WERI-Rb-1 (cell line): ENCODE measurements at regions not wholly inside any gene's neighbourhood (a gene's known extent, or its start where the extent isn't known, plus 50 kb on each side); places are given as distances from the start of the nearest gene placed in this dataset.

Experiments
- DNase-seq: peaks from one replicate; pipeline ENCODE4 v3.0.0-alpha.2; 2020
- H3K27ac ChIP-seq: fragments of 250-450 bp; sonication (Bioruptor Pico); 2 replicates; pipeline ENCODE4 v1.5.1; 2020; ENCODE audit warnings: mild to moderate bottlenecking, moderate library complexity
- H3K27me3 ChIP-seq: fragments of 250-450 bp; sonication (Bioruptor Pico); 2 replicates; pipeline ENCODE4 v1.5.1; 2021; ENCODE audit warnings: mild to moderate bottlenecking, low read depth, moderate library complexity; ENCODE audit not compliant: insufficient read depth, severe bottlenecking
- H3K36me3 ChIP-seq: fragments of 250-450 bp; sonication (Bioruptor Pico); 2 replicates; pipeline ENCODE4 v1.5.1; 2020; ENCODE audit warnings: mild to moderate bottlenecking, moderate library complexity
- H3K4me3 ChIP-seq: 2 replicates; pipeline ENCODE4 v1.5.1; 2011; ENCODE audit warnings: low read depth, mild to moderate bottlenecking, control low read depth, low read length
- H3K9me3 ChIP-seq: fragments of 250-450 bp; sonication (Bioruptor Pico); 2 replicates; pipeline ENCODE4 v1.5.1; 2021; ENCODE audit warnings: mild to moderate bottlenecking, moderate library complexity; ENCODE audit not compliant: severe bottlenecking
- CTCF ChIP-seq: IDR thresholded peaks from 2 replicates; pipeline ENCODE4 v1.5.1; 2011; ENCODE audit warnings: low read depth, mild to moderate bottlenecking, control low read depth, inconsistent platforms, low read length

- no peak for DNase-seq
- no peaks in the 10 kb centered on the region for H3K9me3 ChIP-seq
Measured at GRCh38 chr11:19561011-19561410, 151.6 kb upstream of the NAV2 start.

GRCh38 chr11:19560156-19560555 is 152.5 kb upstream of the NAV2 start:
- Histone ChIP-seq H3K4me3 (no peak overlapping the region), H3K27ac (no peak overlapping the region), H3K27me3 (peaks cover 76% of the 10 kb centered on the region), H3K9me3 (no peaks in the 10 kb centered on the region), H3K36me3 (no peaks in the 10 kb centered on the region)
- no peak for DNase-seq
- TF ChIP-seq CTCF, result no peak

More at GRCh38 chr11:19561011-19561410, 151.6 kb upstream of the NAV2 start:
- Histone ChIP-seq H3K27me3 (peaks cover 82% of the 10 kb centered on the region), H3K4me3 (no peak overlapping the region), H3K36me3 (no peaks in the 10 kb centered on the region), H3K27ac (no peak overlapping the region)
- no peak for TF ChIP-seq CTCF

GRCh38 chr11:19559746-19560145 is 152.9 kb upstream of the NAV2 start:
- Histone ChIP-seq H3K4me3 (no peak overlapping the region), H3K9me3 (no peaks in the 10 kb centered on the region), H3K27me3 (peaks cover 75% of the 10 kb centered on the region), H3K27ac (no peak overlapping the region), H3K36me3 (no peaks in the 10 kb centered on the region)
- no peak for DNase-seq
- no peak for TF ChIP-seq CTCF

- no peak overlapping the region for H3K27ac ChIP-seq
- no peaks in the 10 kb centered on the region for H3K9me3 ChIP-seq
- no peak for DNase-seq
- H3K36me3 ChIP-seq, result no peaks in the 10 kb centered on the region
- no peak for TF ChIP-seq CTCF
- no peak overlapping the region for H3K4me3 ChIP-seq
- peaks cover 78% of the 10 kb centered on the region for H3K27me3 ChIP-seq
Measured at GRCh38 chr11:19558189-19558986, 154.2 kb upstream of the NAV2 start.

GRCh38 chr11:19557720-19558140 is 154.9 kb upstream of the NAV2 start:
- Histone ChIP-seq H3K27ac (no peak overlapping the region), H3K9me3 (no peaks in the 10 kb centered on the region), H3K27me3 (peaks cover 73% of the 10 kb centered on the region), H3K36me3 (no peaks in the 10 kb centered on the region), H3K4me3 (no peak overlapping the region)
- peak; percentile 92 for TF ChIP-seq CTCF
- DNase-seq, result peak; percentile 79

- no peaks in the 10 kb centered on the region for H3K9me3 ChIP-seq
- no peak for DNase-seq
- H3K27me3 ChIP-seq, result peaks cover 72% of the 10 kb centered on the region
- TF ChIP-seq CTCF, result no peak
- H3K4me3 ChIP-seq, result no peak overlapping the region
- no peaks in the 10 kb centered on the region for H3K36me3 ChIP-seq
- H3K27ac ChIP-seq, result no peak overlapping the region
Measured at GRCh38 chr11:19557185-19557584, 155.5 kb upstream of the NAV2 start.
